ENCODE measurements at regions not wholly inside any gene's neighbourhood (a gene's known extent, or its start where the extent isn't known, plus 50 kb on each side); places are given as distances from the start of the nearest gene placed in this dataset.
"Not testable (repeated sequence)": the region's sequence is repeated elsewhere in the genome, so short reads cannot be mapped to it uniquely, and the experiment has no call there.

DNA sequence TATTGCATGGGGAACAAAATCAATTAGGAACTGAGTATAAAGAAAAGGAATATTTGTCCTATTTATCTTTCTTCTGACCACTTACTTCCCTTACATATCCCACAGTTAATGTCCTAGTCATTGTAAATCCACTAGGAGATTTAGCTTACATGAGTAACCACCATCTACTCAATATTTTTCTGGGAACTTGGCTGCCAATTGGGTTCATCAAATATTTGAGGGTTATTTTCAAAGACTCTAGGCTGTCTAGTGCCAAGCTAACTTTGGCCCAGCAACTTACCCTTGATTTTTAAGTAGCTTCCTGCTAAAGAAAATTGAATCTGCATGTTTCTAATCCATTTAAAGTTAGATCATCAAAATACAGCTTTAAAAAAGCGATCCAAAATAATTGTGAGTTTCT lies 362.5 kb upstream of the EPHA3 start:
- no peaks in the 10 kb centered on the region for H4K20me1 ChIP-seq (ENCODE audit: control insufficient read depth, insufficient read depth)
- SMC1A ChIA-PET (ENCODE audit: uncharacterized antibody, unreplicated experiment) = interaction anchor here (0.7 to 0.9 kb wide), 2 partner anchors 41 to 266 kb away, joined by 3 read pairs; no protein-coding TSS in a partner anchor
- H2AFZ ChIP-seq (ENCODE audit: control insufficient read depth, low read depth, low read length) = no peak overlapping the region
- H3K79me2 ChIP-seq (ENCODE audit: control insufficient read depth, insufficient read depth, low read length) = no peaks in the 10 kb centered on the region
- H3K4me3 ChIP-seq = no peak overlapping the region
- RAD21 ChIA-PET (ENCODE audit: unreplicated experiment) = no interaction called here
- CTCF ChIA-PET = no interaction called here
- no peaks in the 10 kb centered on the region for H3K27me3 ChIP-seq (replicated peaks in 1 of 2; ENCODE audit: control insufficient read depth in 2 of 2, insufficient read depth in 2 of 2, low read length in 1 of 2)
- POLR2A ChIA-PET = no interaction called here
- in situ Hi-C loops (cut with MboI) (no loop called here), intact Hi-C loops (cut with micrococcal nuclease; ENCODE audit: unreplicated experiment) (no loop called here)
- no peak overlapping the region for H3K27ac ChIP-seq (ENCODE audit: control insufficient read depth, insufficient read depth)
- H3K36me3 ChIP-seq (ENCODE audit: control insufficient read depth in 2 of 2, insufficient read depth in 2 of 2, low read length in 1 of 2) = no peaks in the 10 kb centered on the region
- BruUV-seq (replicated peaks) = no TSS peak
- no peaks in the 10 kb centered on the region for H3K9me3 ChIP-seq (replicated peaks; ENCODE audit: control insufficient read depth, insufficient read depth, low read length)
- no peak overlapping the region for H3K4me2 ChIP-seq (ENCODE audit: control insufficient read depth, insufficient read depth)
- TF ChIP-seq, protein P1, sequence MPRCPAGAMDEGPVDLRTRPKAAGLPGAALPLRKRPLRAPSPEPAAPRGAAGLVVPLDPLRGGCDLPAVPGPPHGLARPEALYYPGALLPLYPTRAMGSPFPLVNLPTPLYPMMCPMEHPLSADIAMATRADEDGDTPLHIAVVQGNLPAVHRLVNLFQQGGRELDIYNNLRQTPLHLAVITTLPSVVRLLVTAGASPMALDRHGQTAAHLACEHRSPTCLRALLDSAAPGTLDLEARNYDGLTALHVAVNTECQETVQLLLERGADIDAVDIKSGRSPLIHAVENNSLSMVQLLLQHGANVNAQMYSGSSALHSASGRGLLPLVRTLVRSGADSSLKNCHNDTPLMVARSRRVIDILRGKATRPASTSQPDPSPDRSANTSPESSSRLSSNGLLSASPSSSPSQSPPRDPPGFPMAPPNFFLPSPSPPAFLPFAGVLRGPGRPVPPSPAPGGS (IDR thresholded peaks at IDR 0.05; ENCODE audit: borderline replicate concordance, insufficient read depth, low read depth, low read length, poor library complexity, severe bottlenecking) = no peak
- DNase-seq (ENCODE audit: low read depth, low spot score) = no peak
- WGBS (ENCODE audit: insufficient coverage, insufficient replicate concordance, low lambda C conversion rate, missing lambda C conversion rate) = 3% methylated on average over 1 of the region's 1 CpG
- H3K4me1 ChIP-seq (ENCODE audit: control insufficient read depth, insufficient read depth, low read length) = no peaks in the 10 kb centered on the region
- no peak overlapping the region for H3K9ac ChIP-seq (ENCODE audit: control insufficient read depth, insufficient read depth, low read length)
- ATAC-seq = no peak
- FAIRE-seq = no peak

DNA sequence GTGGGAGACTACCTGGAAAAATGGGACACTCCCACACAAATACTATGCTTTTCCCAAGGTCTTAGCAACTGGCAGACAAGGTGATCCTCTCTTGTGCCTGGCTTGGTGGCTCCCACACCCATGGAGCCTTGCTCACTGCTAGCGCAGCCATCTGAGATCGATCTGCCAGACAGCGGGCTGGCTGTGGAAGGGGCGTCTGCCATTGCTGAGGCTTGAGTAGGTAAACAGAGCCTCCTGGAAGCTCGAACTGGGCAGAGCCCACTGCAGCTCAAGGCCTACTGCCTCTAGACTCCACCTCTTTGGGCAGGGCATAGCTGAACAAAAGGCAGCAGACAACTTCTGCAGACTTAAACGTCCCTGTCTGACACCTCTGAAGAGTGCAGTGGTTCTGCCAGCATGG lies 360.3 kb upstream of the EPHA3 start:
- H3K9me3 ChIP-seq (replicated peaks; ENCODE audit: control insufficient read depth, insufficient read depth, low read length); H3K27ac ChIP-seq (ENCODE audit: control insufficient read depth, insufficient read depth); H3K36me3 ChIP-seq (ENCODE audit: control insufficient read depth in 2 of 2, insufficient read depth in 2 of 2, low read length in 1 of 2); ATAC-seq; H3K4me1 ChIP-seq (ENCODE audit: control insufficient read depth, insufficient read depth, low read length); SMC1A ChIA-PET (ENCODE audit: uncharacterized antibody, unreplicated experiment); H3K79me2 ChIP-seq (ENCODE audit: control insufficient read depth, insufficient read depth, low read length); H3K9ac ChIP-seq (ENCODE audit: control insufficient read depth, insufficient read depth, low read length); H3K4me3 ChIP-seq; POLR2A ChIA-PET; H3K4me2 ChIP-seq (ENCODE audit: control insufficient read depth, insufficient read depth); H2AFZ ChIP-seq (ENCODE audit: control insufficient read depth, low read depth, low read length); H4K20me1 ChIP-seq (ENCODE audit: control insufficient read depth, insufficient read depth); CTCF ChIA-PET; H3K27me3 ChIP-seq (replicated peaks in 1 of 2; ENCODE audit: control insufficient read depth in 2 of 2, insufficient read depth in 2 of 2, low read length in 1 of 2); in situ Hi-C loops (cut with MboI); DNase-seq (ENCODE audit: low read depth, low spot score); RAD21 ChIA-PET (ENCODE audit: unreplicated experiment); FAIRE-seq; intact Hi-C loops (cut with micrococcal nuclease; ENCODE audit: unreplicated experiment); BruUV-seq (replicated peaks): not testable (repeated sequence)
- 38% methylated on average over 6 of the region's 6 CpGs for WGBS (ENCODE audit: insufficient coverage, insufficient replicate concordance, low lambda C conversion rate, missing lambda C conversion rate)

Measured in GM12878 (cell line).